Stimulated activated CD8-positive, alpha-beta memory T cell treated with anti-CD3 and anti-CD28 coated beads, Interleukin-15, amount 100 ng/mL, for 24 hours (primary cell): ENCODE measurements at regions not wholly inside any gene's neighbourhood (a gene's known extent, or its start where the extent isn't known, plus 50 kb on each side); places are given as distances from the start of the nearest gene placed in this dataset.
"Not testable (repeated sequence)": the region's sequence is repeated elsewhere in the genome, so short reads cannot be mapped to it uniquely, and the experiment has no call there.

ENCODE experiments used
- DNase-seq: peaks from one replicate; pipeline ENCODE4 v3.0.0-alpha.2; 2020; ENCODE audit warnings: low read depth

DNA sequence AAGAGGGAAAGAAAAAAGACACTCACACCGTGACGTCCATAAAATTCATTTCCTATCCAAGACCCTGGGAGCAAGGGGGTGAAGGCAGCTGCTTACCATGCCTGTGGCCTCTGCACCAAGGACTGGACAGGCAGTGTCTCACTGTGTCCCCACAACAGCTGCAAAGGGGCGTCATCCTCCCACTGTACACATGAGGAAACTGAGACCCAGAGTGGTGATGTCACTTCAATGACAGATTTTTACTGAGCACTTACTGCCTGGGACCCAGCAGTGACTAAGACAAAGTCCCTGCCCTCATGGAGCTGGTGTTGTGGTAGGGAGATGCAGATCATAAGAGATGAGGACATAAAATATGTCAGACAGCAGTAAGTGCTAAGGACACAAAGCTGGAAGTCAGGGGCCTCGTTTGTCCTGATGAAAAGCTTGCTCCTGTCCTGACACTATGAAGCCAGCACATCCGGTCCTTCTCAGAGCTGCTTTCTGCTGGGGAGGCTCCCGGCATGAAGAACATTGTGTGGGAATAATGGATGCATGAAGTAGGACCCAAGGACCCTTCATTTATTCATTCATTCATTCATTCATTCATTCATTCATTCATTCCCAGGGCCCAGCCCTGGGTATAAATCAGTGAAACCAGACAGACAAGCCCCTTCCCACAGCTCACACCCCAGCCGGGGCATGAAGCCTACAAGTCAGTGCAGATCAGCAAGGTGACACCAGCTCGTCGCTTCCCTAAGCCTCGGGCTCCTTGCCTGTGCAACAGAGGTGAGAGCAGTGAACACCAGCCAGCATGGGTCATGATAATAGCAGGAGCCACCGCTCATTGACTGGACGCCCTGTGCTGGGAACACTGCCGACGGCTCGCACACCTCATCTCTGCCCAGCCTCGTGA is 473.7 kb downstream of the MATN1 start:
- DNase-seq = no peak

GRCh38 chr1:30248774-30249173 is 474.6 kb downstream of the MATN1 start:
- DNase-seq = no peak

DNA sequence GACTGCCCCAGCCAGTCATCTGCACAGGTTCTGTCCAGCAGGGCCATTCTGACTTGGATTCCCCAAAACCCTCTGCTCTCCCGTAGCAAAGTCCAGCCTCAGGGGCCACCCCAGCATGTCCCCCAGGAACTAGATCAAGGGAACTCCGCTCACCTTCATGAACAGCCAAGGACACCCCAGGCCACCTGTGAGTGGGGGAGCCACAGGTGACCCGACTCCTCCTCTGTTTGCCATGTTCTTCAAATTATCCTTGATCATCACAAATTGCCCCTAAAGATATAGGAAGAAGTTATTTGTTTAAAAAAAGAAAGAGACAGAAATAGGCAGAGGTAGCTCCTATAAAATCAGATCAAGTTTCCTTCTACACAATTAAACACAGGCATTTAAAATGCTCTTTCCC is 475.0 kb downstream of the MATN1 start:
- DNase-seq = no peak

DNA sequence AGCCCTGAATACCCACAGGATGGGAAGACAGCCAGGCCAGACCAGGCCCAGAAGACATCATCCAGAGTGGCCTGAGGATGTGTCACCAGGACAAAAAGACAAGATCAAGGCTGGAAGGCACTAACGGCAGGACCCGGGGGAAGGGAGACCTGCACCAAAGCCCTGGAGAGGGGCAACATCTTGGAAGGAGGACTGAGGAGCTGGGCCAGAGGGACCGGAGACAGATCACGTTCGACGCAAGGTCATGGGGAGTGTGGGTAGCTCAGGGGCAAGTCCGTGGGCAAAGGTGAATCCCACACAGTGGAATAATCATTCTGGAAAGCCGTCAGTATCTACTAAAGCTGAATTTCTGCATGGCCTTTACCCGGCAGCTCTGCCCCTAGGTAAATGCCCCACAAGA is 478.6 kb downstream of the MATN1 start:
- DNase-seq = no peak

DNA sequence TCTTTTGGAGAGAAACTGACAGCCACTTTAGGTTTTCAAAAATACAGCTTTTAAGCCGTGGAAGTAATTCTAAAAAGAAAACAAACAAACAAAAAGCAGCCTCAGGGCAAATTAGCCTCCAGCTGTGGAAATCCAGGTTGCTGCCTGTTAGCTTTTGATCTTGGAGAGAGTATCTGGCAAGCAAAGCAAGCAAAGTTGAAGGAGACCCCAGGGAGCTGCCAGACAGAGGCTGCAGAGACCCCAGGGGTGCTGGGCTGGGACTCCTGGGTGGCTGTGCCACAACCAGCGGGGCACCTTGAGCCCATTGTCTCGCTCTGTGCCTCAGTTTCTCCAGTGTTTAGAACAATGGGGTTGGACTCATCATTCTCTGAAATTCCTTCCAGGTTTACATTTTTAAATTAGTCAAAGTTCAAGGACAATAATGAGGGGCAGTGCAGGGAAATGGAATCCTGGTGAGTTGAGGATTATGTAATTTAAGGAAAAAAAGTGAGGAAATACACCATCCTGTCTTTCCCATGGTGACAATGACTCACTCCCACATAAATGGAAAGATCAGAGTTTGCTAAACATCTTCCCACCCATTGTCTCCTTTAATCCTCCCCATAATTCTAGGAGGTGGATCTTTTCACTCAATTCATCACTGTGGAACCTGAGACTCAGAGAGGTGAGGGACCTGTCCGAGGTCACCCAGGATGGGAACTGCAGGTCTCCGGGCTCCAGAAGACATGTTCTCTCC is 480.5 kb downstream of the MATN1 start:
- no peak for DNase-seq

- no peak for DNase-seq
Observed at GRCh38 chr1:30242168-30242567, 481.2 kb downstream of the MATN1 start.

DNA sequence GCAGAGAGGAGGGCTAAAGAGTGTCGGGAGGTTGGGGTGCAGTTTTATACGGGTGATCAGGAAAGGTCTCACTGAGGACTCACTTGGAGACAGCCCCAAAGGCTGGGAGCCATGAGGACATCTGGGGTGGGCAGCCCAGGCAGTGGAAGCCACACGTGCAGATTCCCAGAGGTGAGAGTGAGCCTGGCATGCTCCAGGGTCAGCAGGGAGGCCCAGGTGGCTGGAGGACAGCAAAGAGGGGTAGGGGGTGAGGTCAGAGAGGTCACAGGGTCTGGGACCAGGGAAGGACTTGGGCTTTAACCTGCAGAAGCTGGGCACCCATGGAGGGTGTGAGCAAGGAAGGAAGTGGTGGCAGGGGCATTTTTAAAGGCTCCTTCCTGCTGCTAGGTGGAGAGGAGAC is 481.7 kb downstream of the MATN1 start:
- no peak for DNase-seq

DNA sequence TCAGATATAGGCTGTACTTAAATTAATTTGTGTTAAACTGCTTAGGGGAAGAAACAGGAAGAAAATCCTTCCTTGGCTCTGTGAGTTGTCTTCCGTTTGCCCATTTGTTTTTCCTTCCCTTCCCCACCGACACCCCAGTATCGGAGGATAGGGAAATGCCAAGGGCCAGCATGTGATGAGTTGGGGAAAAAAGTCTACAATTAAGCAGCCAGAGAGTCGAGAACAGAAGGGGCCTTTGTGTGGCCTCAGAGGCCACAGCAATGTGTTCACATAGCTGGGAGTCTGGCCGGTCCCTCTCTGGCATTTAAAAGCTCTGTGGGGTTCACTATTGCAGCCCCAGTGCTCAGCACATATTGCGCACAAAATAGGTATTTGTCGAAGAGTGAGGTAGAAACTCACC is 489.3 kb downstream of the MATN1 start:
- no peak for DNase-seq

DNA sequence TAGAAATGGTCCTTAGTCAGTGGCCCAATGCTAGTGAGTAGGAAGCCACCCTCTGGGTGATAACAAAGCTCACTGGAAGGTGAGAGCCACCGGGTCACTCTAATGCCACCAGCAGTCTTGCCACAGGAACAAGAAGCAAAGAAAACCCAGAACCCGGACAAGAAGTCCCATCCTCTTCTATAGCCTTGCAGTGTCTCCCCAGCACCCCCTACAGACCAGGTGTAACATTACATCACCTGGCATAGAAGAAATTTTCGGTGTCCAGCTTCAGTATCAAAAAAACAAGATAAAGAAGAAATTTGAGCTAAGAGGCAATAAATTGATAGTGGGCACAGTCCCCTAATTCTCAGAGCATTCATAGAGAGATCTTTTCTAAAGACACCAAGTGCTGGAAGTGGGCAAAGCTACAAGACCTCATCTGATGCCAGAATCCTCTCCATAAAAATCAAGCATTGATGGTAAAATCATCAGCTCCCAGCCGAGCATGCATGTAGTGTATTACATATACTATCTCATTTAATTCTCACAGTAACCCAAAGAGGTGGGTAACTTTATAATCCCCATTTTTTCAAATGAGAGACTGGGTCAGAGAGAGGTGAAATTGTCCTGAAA is 491.0 kb downstream of the MATN1 start:
- DNase-seq = no peak

DNA sequence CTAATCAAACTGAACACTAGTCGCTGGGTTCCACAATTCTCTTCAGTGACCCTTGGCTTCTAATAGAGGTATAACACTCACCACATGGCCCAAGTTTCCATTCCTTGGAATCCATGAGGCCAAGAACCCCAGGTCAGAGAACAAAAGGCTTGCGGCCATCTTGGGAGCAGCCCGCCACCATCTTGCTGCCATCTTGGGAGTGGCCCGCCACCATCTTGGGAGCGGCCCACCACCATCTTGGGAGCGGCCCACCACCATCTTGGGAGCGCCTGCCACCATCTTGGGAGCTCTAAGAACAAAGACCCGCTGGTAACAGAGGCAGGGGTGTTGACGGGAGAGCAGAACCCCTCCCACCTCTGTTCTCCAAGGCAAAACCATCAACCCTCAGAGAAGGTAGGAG is 493.4 kb downstream of the MATN1 start:
- no peak for DNase-seq

DNA sequence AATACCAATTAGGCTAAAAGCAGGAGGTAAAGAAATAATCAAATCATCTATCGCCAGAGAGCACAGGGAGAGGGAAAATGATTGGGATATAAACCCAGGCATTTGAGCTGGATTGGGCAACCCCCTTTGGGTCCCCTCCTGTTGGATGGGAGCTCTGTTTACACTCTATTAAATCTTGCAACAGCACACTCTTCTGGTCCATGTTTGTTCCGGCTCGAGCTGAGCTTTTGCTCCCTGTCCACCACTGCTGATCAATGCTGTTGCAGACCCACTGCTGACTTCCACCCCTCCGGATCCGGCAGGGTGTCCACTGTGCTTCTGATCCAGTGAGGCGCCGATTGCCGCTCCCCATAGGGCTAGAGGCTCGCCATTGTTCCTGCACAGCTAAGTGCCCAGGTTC is 493.8 kb downstream of the MATN1 start:
- DNase-seq = no peak

- DNase-seq = no peak
Observed at GRCh38 chr1:30226648-30227047, 496.7 kb downstream of the MATN1 start.

DNA sequence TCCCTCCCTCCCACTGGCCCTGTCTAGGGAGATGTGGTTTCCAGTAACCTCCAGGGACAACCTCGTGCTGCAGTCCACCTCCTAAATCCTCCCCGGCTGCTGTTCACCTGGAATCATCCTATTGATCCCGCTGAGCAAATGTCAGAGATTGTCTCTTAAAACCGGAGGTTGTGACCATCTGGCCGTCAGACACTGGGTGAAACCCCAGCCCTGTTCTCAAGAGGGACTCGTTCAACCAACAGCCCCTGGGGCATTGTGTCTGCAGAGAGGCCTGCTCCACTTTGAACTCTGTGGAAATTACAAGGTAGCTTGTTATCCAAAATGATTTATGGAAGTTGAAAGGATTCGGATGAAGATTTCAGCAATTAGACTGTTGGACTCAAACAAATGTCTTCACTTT is 498.0 kb downstream of the MATN1 start:
- DNase-seq = no peak

DNA sequence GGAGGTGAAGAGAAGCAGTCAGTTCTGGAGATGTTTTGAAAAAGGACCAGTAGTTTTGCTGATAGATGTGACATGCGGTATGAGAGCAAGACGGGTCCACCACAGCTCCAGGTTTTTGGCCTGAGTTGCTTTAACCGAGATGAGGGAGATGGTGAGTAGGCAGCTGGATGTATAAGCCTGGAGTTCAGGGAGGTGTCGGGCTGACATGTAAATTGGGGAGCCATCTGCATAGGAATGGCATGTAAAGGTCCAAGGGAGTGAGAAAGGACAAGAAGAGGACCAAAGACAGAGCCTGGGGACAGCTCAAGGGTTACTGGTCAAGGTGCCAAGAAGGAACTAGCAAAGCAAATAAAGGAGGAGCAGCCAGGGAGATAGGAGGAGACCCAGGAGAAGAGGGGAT is 503.7 kb downstream of the MATN1 start:
- DNase-seq = no peak

DNA sequence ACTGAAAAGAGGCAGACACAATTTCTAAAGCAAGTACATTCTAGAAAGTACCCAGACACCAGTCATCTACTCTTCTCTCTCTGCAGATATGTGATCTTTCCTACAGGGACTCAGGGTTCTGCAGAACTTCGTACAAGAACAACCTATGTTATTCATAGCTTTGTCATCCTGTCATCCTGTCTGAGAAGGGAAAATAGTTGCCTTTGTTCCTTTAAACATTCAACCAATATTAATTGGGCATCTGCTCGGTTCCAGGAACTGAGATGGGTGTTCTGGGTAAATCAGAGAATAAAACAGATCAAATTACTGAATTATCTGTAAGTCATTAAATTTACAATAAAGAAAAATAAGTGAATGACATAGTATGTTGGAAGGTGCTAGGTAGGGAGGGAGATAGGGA is 504.9 kb downstream of the MATN1 start:
- DNase-seq = no peak

DNA sequence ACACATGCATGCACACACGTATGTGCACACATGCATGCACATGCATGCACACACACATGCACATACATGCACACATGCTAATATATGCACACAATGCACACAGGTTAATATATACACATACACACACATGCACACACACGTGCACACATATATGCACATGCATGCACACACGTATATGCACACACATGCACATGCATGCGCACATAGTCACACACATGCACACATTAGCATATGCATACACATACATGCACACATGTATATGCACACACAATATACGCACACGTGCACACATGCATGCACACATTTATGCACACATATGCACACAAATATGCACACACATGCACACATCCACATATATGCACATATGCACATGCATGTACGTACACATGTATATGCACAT is 506.8 kb downstream of the MATN1 start:
- no peak for DNase-seq

- no peak for DNase-seq
Observed at GRCh38 chr1:30213936-30214335, 509.4 kb downstream of the MATN1 start.

- not testable (repeated sequence) for DNase-seq
Observed at GRCh38 chr1:30207962-30208361, 515.4 kb downstream of the MATN1 start.

DNA sequence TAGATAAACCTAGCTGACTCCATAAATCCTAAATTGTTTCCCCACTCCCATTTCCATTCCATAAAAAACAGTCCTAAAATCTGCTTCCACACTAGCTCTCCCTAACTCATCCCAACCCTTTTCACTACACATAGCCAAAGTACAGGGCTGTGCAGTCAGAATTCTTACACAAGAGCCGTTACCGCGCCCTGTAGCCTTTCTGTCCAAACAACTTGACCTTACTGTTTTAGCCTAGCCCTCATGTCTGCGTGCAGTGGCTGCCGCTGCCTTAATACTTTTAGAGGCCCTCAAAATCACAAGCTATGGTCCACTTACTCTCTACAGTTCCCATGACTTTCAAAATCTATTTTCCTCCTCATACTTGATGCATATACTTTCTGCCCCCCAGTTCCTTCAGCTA is 516.8 kb downstream of the MATN1 start:
- DNase-seq = not testable (repeated sequence)

DNA sequence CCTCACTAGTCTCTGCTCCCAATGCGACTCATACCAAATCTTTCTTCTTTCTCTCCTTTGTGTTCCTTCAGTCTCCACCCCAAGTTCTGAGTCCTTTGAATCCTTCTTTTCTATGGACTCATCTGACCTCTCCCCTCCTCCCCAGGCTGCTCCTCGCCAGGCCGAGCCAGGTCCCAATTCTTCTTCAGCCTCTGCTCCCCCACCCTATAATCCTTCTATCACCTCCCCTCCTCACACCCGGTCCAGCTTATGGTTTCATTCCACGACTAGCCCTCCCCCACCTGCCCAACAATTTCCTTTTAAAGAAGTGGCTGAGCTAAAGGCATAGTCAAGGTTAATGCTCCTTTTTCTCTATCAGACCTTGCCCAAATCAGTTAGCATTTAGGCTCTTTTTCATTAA is 518.5 kb downstream of the MATN1 start:
- DNase-seq = not testable (repeated sequence)

- DNase-seq = no peak
Observed at GRCh38 chr1:30201015-30201414, 522.4 kb downstream of the MATN1 start.

GRCh38 chr1:30200161-30200560 is 523.2 kb downstream of the MATN1 start:
- no peak for DNase-seq

GRCh38 chr1:30199563-30199962 is 523.8 kb downstream of the MATN1 start:
- DNase-seq = no peak
